SK-N-MC (cell line): ENCODE measurements at regions not wholly inside any gene's neighbourhood (a gene's known extent, or its start where the extent isn't known, plus 50 kb on each side); places are given as distances from the start of the nearest gene placed in this dataset.

Experiments used
- EZH2 ChIP-seq: fragments of 200-600 bp; sonication (generic); IDR thresholded peaks from one replicate; pipeline ENCODE4 v1.6.1; 2017; ENCODE audit warnings: antibody characterized with exemption
- POLR2AphosphoS5 ChIP-seq: IDR thresholded peaks from 2 replicates; pipeline ENCODE4 v1.6.1; 2012; ENCODE audit warnings: mild to moderate bottlenecking, low read depth, low read length, borderline replicate concordance

DNA sequence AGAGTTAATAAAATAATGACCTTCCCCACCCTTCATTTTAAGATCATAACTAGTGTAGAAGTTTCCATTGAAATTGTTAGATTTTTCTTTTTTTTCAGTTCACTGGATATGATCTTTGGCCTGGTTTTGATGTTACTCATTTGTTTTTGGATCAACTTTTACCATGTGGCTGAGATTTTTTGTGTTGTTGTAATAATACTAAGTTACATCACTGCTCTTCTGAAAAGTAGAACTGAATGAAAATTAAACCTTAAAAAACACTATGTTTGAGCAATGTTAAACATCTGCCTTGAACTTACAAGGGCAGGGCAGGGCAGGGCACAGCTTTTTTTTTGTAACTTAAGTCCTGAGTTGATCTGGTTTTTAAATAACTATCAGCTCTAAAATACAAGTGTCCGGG is 204.8 kb upstream of the ADAMTS5 start:
- TF ChIP-seq EZH2 (no peak), POLR2AphosphoS5 (no peak)
